ENCODE measurements at regions not wholly inside any gene's neighbourhood (a gene's known extent, or its start where the extent isn't known, plus 50 kb on each side); places are given as distances from the start of the nearest gene placed in this dataset.

GRCh38 chr5:58265246-58265930 is 194.5 kb downstream of the PLK2 start:
- TF ChIP-seq L3MBTL2 (conservative IDR thresholded peaks at IDR 0.05) (no peak), CTBP1 (IDR thresholded peaks at IDR 0.05; ENCODE audit: borderline replicate concordance) (no peak), ELF4 (IDR thresholded peaks at IDR 0.05) (no peak)
